ENCODE measurements at regions not wholly inside any gene's neighbourhood (a gene's known extent, or its start where the extent isn't known, plus 50 kb on each side); places are given as distances from the start of the nearest gene placed in this dataset.
"Not testable (repeated sequence)": the region's sequence is repeated elsewhere in the genome, so short reads cannot be mapped to it uniquely, and the experiment has no call there.

DNA sequence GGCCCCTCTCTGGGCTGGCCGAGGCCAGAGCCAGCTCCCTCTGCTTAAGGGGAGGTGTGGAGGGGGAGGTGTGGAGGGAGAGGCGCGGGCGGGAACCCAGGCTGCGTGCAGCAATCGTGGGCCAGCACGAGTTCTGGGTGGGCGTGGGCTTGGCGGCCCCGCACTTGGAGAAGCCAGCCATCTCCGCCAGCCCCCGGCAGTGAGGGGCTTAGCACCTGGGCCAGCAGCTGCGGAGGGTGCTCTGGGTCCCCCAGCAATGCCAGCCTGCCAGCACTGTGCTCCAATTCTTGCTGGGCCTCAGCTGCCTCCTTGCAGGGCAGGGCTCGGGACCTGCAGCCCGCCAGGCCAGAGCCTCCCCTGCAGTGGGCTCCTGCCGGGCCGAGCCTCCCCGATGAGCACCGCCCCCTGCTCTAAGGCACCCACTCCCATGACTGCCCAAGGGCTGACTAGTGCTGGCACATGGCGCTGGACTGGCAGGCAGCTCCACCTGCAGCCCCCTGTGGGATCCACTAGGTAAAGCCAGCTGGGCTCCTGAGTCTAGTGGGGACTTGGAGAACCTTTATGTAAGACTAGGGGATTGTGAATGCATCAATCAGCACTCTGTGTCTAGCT, 96.7 kb upstream of the OR9G4 start:
- Histone ChIP-seq H3K9me3 (no peaks in the 10 kb centered on the region), H3K4me3 (no peak overlapping the region), H3K27ac (replicated peaks in 1 of 4) (no peak overlapping the region), H3K27me3 (peaks cover 0 to 10% (median 2%) of the 10 kb centered on the region in 4 donors), H3K4me1 (peaks cover 0 to 4% (median 0%) of the 10 kb centered on the region in 4 donors), H3K36me3 (no peaks in the 10 kb centered on the region)
- TF ChIP-seq POLR2A (IDR thresholded peaks at IDR 0.05; ENCODE audit: low read depth) (no peak), EP300 (IDR thresholded peaks at IDR 0.05) (no peak), POLR2AphosphoS5 (IDR thresholded peaks at IDR 0.05) (no peak)
- TF ChIP-seq, protein P1, sequence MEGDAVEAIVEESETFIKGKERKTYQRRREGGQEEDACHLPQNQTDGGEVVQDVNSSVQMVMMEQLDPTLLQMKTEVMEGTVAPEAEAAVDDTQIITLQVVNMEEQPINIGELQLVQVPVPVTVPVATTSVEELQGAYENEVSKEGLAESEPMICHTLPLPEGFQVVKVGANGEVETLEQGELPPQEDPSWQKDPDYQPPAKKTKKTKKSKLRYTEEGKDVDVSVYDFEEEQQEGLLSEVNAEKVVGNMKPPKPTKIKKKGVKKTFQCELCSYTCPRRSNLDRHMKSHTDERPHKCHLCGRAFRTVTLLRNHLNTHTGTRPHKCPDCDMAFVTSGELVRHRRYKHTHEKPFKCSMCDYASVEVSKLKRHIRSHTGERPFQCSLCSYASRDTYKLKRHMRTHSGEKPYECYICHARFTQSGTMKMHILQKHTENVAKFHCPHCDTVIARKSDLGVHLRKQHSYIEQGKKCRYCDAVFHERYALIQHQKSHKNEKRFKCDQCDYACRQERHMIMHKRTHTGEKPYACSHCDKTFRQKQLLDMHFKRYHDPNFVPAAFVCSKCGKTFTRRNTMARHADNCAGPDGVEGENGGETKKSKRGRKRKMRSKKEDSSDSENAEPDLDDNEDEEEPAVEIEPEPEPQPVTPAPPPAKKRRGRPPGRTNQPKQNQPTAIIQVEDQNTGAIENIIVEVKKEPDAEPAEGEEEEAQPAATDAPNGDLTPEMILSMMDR (IDR thresholded peaks at IDR 0.05): no peak
- intact Hi-C loops (cut with DNase I): no loop called here
- 86% methylated on average over 17 of the region's 20 CpGs for WGBS
- DNase-seq (ENCODE audit: extremely low spot score): no peak

DNA sequence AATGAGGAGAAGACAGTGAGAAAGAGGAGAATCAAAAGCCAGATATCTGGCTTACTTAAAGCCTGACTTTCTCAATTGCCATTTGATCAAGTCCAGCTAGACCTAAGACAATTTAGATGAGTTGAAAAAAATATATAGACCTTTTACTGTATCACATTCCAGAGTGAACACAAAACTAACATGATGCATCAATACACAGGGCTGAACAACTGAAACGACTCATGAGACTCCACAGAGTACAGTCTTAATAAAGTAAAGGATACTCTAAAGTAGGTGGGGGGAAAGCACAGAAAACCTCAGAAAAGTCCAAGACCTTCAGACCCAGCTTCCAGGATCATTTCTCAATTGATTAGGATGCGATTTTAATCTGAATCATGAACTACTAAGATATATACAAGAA, 95.3 kb upstream of the OR9G4 start:
- no peak for DNase-seq (ENCODE audit: extremely low spot score)
- Histone ChIP-seq H3K9me3 (no peaks in the 10 kb centered on the region), H3K27me3 (peaks cover 0 to 10% (median 2%) of the 10 kb centered on the region in 4 donors), H3K27ac (replicated peaks in 1 of 4) (no peak overlapping the region), H3K4me1 (peaks cover 0 to 4% (median 0%) of the 10 kb centered on the region in 4 donors), H3K36me3 (no peaks in the 10 kb centered on the region), H3K4me3 (no peak overlapping the region)
- 73% methylated on average over 2 of the region's 2 CpGs for WGBS
- intact Hi-C loops (cut with DNase I): loop anchor here (5.0 kb wide), 1 partner anchor 508 kb away; no protein-coding TSS in a partner anchor
- TF ChIP-seq POLR2A (IDR thresholded peaks at IDR 0.05; ENCODE audit: low read depth) (no peak), EP300 (IDR thresholded peaks at IDR 0.05) (no peak), POLR2AphosphoS5 (IDR thresholded peaks at IDR 0.05) (no peak)
- TF ChIP-seq, protein P1 (IDR thresholded peaks at IDR 0.05): no peak

DNA sequence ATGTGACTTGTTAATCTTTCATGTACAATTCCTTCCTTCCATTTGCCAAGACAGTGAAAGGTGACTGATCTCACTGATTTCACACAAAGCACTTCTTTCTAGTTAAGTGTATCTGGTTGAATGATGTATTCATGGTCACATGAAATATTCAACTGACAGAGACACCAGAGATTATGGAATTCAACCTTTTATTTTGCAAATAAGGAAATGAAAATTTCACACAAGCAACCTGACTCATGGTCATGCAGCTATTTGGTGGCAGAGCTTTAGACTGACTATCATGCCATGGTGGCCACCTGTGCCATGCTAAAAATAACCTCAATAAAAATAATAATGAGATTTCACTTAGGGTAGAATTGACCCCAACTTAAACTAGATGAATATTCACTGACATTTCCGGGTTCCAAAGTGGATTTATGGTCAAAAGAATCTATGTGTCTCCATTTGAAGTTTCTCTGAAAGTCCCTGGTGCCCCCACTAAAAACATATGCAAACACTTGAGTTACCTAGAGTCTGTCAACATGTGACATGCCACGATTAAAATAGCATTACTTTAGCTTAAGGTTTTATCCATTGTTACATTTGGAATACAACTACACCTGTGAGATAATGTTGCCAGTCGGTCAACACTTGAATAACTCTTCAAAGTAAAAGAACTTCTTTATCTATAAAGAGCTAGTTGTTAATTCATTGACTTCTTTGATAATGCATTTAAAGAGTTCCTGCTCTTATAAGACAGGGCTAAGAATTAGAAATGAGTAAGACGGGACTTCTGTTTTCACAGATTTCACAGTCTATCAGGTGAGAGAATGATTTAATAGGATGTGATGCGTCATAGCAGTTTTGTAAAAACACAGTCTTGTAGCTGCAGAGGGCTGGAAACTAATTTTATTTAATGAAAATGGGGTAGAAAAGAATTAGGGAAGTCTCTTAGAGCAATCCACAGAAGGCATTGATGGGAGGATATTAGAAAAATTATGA, 94.6 kb upstream of the OR9G4 start:
- intact Hi-C loops (cut with DNase I): loop anchor here (5.0 kb wide), 1 partner anchor 509 kb away; no protein-coding TSS in a partner anchor
- 86% methylated on average over 5 of the region's 5 CpGs for WGBS
- H3K9me3 ChIP-seq: no peaks in the 10 kb centered on the region

DNA sequence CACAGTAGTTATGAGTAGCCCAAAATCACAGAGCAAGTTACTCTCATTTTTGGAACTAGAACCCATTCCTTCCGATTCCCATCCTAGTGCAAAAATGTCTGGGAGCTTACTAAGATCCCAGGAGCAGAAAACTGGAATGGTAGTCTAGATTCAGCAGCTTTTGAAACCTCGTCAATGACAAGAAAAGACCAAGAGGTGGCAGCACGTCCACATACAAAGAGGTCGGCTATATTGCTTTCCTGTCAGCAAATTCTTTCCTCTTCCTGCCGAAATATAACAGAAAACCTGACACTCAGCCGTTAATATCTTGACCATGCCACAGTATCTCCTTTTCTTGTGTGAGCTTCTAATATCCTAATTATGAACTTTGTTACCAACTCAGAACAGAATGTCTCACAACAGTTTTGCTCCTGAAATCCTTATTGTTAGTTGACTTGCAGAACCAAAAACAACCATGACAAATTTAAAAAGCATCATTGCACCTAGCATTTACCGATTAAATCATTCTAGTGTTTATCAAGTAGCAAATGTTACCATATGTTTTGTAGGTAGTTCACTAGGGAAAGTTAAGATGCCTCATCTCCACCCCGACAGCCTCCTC, 92.8 kb upstream of the OR9G4 start:
- Histone ChIP-seq H3K4me1 (peaks cover 0 to 4% (median 0%) of the 10 kb centered on the region in 4 donors), H3K27ac (replicated peaks in 1 of 4) (no peak overlapping the region), H3K27me3 (peaks cover 0 to 15% (median 2%) of the 10 kb centered on the region in 4 donors), H3K36me3 (no peaks in the 10 kb centered on the region), H3K4me3 (no peak overlapping the region), H3K9me3 (no peaks in the 10 kb centered on the region)
- no peak for TF ChIP-seq POLR2AphosphoS5 (IDR thresholded peaks at IDR 0.05)
- TF ChIP-seq, protein P1 (IDR thresholded peaks at IDR 0.05): peak; percentile 58 to 67 (median 64)
- intact Hi-C loops (cut with DNase I): loop anchor here (1.0 to 5.0 kb wide), 2 partner anchors 408 to 511 kb away; no protein-coding TSS in a partner anchor
- WGBS: 16% methylated on average over 8 of the region's 8 CpGs
- no peak for DNase-seq (ENCODE audit: extremely low spot score)

More for the DNA sequence above, 94.6 kb upstream of the OR9G4 start:
- Histone ChIP-seq H3K4me1 (peaks cover 0 to 4% (median 0%) of the 10 kb centered on the region in 4 donors), H3K4me3 (no peak overlapping the region), H3K36me3 (no peaks in the 10 kb centered on the region), H3K27ac (replicated peaks in 1 of 4) (no peak overlapping the region), H3K27me3 (peaks cover 0 to 15% (median 2%) of the 10 kb centered on the region in 4 donors)
- no peak for DNase-seq (ENCODE audit: extremely low spot score)
- TF ChIP-seq EP300 (IDR thresholded peaks at IDR 0.05) (no peak), POLR2A (IDR thresholded peaks at IDR 0.05; ENCODE audit: low read depth) (no peak), POLR2AphosphoS5 (IDR thresholded peaks at IDR 0.05) (no peak)
- TF ChIP-seq, protein P1 (IDR thresholded peaks at IDR 0.05): no peak

DNA sequence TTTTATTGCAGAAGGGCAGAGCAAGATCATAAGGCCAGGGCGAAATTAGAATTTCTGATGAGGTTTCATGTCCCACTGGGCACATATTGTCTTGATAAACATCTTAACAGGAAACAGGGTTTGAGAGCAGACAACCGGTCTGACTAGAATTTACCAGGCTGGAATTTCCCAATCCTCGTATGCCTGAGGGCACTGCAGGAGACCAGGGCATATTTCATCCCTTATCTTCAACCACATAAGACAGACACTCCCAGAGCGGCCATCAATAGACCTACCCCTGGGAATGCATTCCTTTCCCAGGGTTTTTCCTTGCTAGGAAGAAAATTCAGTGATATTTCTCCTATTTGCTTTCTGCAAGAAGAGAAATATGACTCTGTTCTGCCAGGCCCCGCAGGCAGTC, 78.9 kb upstream of the OR9G4 start:
- H3K36me3 ChIP-seq; H3K4me1 ChIP-seq; H3K4me3 ChIP-seq; H3K27ac ChIP-seq (replicated peaks in 1 of 4); H3K27me3 ChIP-seq; intact Hi-C loops (cut with DNase I); DNase-seq (ENCODE audit: extremely low spot score): not testable (repeated sequence)
- peaks cover 0 to 12% (median 9%) of the 10 kb centered on the region in 4 donors for H3K9me3 ChIP-seq
- 78% methylated on average over 5 of the region's 5 CpGs for WGBS

Measured in esophagus muscularis mucosa (tissue), 4 donors.